ENCODE measurements at regions not wholly inside any gene's neighbourhood (a gene's known extent, or its start where the extent isn't known, plus 50 kb on each side); places are given as distances from the start of the nearest gene placed in this dataset.

- DNase-seq, result no peak
Observed at GRCh38 chr2:9756692-9757250, 86.5 kb upstream of the TAF1B start.

- peak; percentile 75 for DNase-seq
Observed at GRCh38 chr2:9757501-9758264, 85.6 kb upstream of the TAF1B start.

DNA sequence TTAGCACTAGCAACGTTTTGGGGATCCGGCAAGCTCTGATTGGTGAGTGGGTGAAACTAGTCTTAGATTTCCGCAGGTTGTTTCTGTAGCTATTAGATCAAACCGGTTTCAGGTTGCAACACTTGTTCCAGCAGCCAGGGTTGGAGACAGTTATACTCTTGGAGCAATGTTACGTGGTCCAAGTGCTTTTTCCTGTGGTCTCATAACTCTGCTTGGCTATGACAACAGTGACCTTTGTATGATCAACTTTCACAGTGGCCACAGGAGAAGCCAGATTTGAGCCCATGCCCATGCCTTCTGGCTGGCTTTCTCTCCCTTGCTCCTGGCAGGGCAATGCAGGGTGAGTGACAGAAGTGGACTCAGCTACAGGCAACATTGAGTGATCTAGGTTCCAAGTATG lies 84.5 kb upstream of the TAF1B start:
- DNase-seq, result no peak

- DNase-seq, result no peak
Observed at GRCh38 chr2:9760069-9760901, 83.0 kb upstream of the TAF1B start.

GRCh38 chr2:9760902-9761228 lies 82.4 kb upstream of the TAF1B start:
- DNase-seq, result no peak

DNA sequence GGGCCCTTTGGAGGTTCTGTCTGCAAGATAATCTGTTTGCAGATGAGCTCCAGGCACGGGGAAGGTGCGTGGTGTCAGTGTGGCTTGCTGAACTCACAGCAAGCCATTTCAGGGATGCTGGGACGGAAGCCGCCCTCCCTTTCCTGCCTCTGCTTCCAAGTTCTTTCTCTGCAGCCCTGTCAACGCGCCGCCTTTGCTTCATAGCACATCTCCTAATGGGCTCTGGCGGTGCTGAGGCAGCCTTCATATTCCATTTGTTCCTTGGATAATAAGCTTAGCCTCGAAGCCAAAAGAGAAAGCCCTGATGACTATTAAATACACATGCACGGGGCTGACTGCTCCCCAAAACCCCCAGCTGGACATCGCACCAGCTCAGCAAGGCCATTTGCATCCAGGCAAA lies 81.7 kb upstream of the TAF1B start:
- no peak for DNase-seq

DNA sequence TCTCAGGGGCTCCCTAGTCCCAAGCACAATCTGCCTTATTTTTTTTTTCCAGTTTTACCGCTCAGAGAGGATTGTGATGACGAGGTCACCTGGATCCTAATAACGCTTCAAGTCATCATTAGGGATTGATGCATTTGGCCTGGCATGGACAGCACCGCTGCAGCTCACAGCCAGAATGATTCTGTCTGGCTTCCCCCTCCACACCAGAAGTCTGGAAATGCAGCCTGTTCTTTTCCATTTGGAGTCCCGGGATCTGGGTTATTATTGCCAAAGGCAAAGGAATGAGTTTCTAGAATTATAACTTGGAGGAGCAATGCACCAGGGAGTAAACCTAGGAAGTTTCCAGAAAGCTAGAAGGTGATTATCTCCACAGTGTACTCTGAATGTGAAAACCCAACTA lies 81.1 kb upstream of the TAF1B start:
- no peak for DNase-seq

GRCh38 chr2:9762941-9763340 lies 80.3 kb upstream of the TAF1B start:
- DNase-seq, result no peak

- DNase-seq, result peak; percentile 33
Observed at GRCh38 chr2:9763356-9764152, 79.7 kb upstream of the TAF1B start.

- DNase-seq, result no peak
Observed at GRCh38 chr2:9764153-9764778, 79.0 kb upstream of the TAF1B start.

DNA sequence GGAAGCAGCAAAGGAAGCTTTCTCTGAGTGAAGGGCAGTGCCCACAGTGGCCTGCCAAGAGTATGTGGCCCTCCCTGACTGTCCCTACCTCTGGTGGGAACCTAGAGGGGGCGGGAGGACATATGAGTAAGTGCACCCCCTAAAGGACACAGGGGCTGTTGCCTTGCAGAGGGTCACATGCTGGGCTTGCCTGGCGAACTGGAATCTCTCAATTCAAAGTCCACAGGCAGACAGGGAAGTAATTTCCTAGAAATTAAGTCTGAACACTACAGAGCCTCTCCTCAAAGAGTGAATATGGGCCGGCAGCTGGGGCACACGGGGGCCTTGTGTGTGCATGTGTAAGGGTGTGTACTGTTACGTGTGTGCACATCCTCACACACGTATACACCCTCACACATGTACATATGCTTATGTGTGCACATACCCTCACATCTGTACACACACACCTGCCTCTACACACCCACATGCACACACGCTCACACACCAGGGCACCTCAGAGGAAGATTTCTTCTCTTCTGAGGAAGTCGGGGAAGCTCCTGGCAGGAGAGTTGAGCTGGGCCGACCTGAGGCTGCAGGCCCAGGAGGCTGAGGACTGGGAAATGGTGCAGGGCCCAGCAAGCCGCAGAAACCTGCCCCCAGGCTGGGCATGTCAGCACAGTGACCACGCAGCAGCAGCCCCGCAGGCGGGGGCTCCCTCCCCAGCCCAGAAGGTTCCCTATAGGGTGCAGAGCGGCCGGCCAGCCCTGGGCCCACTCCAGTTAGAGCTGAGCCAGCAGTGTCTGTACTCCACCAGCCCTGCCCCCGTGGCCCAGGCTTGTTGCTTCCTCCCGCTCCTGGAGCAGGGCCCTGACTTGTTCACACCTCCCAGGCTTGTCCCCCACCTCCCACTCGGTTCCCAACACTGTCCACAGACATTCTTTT lies 77.4 kb upstream of the TAF1B start:
- no peak for DNase-seq

DNA sequence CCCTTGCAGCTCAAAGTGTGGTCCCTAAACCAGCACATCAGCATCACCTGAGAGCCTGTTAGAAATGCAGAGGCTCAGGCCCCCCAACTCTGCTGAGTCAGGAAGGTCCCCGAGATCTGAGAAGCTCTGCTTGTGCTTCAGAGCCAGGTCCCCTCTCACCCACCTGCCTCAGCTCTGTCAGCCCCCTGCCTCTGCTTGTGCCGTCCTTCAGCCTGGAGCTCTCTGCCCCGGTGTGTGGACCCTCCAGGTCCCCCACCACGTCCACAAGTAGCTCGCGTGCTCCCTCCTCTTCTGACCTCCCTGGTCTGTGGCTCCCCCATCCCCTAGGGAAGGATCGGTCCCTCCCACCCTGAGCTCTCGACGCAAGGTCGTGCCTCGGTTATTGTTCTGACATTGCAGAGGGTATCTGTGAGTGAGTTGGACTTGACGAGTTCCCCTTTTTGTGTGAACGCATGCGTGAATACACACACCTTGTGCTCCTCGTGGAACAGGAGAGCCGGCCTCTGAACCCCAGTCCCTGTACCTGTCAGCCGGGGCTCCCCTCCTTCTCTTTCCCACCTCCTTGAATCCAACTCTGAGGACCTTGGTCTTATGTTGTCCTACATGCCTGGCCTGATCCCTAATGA lies 75.5 kb upstream of the TAF1B start:
- DNase-seq, result no peak

- DNase-seq, result no peak
Observed at GRCh38 chr2:9768388-9768787, 74.9 kb upstream of the TAF1B start.

GRCh38 chr2:9769171-9770005 lies 73.9 kb upstream of the TAF1B start:
- no peak for DNase-seq

- DNase-seq, result no peak
Observed at GRCh38 chr2:9770006-9770307, 73.3 kb upstream of the TAF1B start.

GRCh38 chr2:9770308-9771100 lies 72.8 kb upstream of the TAF1B start:
- peak; percentile 79 for DNase-seq

DNA sequence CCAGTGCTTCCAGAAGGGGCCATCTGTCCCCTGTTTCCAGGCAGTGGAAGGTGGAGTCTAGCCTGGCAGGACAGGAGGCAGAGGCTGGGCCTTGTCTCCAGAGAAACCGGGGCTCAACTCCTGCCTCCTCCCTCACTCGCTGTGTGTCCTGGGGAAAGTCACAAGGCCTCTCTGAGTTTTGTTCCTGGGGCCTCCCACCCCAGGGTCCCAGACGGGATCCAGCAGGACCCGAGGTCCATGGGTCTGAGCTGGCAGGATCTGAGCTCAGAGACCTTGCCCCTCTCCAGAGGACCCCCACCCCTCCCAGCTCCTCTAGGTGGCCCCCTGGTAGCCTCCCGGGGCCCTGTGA lies 72.2 kb upstream of the TAF1B start:
- no peak for DNase-seq

DNA sequence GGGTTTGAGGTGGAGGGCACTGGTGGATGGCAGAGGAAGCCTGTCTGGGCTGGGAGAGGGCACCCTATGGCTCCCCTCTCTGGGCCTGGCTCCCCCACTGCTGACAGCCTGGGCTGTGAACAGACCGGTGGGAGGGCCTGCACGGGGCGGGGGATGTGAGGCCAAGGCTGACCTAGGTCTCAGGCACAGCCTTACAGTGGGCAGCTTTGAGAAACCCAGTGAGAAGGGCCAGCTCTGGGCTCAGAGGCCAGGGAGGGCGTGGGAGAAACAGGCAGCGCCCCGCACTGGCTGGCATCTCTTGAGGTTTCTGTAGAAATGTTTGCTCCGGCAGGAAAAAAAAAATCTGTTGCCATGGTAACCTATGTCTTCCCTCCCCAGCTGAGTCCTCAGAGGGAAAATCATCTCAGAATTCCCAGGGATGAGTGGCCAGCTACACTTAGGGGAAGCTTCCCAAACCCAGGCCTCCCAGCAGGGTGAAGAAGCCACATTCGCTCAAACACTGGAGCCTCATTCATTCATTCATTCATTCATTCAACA lies 71.7 kb upstream of the TAF1B start:
- peak; percentile 92 for DNase-seq

Measured in fibroblast of skin of scalp (primary cell).